GM21529 (cell line): ENCODE measurements at regions not wholly inside any gene's neighbourhood (a gene's known extent, or its start where the extent isn't known, plus 50 kb on each side); places are given as distances from the start of the nearest gene placed in this dataset.

ENCODE experiments used
- ATAC-seq: cut with Tn5 transposase; IDR thresholded peaks from one replicate; pipeline ENCODE4 v1.9.1; 2021; ENCODE audit not compliant: unreplicated experiment

GRCh38 chr2:217657252-217657651 is 345.5 kb downstream of the TNS1 start:
- no peak for ATAC-seq

GRCh38 chr2:217656316-217656715 is 346.5 kb downstream of the TNS1 start:
- no peak for ATAC-seq

DNA sequence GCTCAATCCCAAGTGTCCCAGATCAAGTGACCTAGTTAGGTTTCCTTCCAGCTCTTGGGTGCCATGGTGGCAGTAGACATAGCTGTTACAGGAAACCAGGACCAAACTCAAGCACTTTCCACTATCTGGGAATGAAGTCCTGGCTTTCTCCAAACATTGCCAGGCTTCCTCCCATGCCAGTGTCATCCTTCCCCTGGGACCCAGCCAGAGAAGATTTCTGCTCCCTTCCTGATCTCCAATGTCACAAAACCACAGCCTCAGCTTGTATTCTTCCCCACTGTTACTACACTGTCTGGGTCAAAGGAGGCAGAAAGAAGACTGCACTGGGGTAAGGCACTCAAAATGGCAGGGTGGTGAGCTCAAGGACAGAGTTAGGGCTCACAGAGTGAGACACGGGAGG is 347.1 kb downstream of the TNS1 start:
- ATAC-seq: no peak

GRCh38 chr2:217654168-217654567 is 348.6 kb downstream of the TNS1 start:
- no peak for ATAC-seq

- no peak for ATAC-seq
These were observed 349.8 kb downstream of the TNS1 start for GRCh38 chr2:217652761-217653639.

DNA sequence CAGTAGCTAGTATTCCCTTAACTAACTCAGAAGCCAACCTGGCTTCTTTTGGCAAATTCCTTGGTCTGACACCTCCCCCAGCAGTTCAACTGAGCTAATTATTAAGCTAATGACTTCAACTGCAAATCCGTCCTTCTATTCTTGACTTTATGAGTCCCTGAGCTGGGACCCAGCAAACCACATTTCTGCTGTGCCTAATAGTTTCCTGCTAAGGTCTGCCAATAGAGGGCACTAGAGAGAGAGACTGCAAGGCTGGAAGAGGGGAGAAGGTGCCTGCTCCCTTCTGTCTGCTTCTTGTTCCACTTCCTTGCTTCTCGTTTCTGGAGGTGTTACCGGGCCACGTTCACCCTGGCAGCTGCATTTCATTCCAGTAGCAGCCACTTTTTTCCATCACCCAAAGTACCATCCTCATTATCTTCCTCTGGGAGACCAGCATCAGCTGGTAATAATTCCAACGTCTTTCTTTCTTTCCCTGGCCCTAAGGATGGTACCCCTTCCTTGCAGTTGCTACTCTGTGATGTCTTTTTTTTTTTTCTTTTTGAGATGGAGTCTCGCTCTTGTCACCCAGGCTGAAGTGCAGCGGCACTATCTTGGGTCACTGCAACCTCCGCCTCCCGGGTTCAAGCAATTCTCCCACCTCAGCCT is 352.0 kb downstream of the TNS1 start:
- ATAC-seq: peak; percentile 65

GRCh38 chr2:217650229-217650628 is 352.6 kb downstream of the TNS1 start:
- ATAC-seq: no peak

DNA sequence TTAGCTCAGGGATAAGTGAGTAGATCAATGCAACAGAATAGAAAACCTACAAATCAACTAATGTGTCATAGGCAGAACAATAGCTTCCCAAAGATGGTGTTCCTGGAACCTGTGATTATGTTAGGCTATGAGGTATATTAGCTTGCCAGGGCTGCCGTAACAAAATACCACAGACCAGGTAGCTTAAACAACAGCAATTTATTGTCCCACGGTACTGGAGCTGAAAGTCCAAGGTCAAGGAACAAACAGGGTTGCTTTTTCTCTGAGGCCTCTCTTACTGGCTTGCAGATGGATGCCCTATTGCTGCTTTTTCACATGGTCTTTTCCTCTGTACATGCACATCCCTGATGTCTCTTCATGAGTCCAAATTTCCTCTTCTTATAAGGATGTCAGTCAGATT is 354.9 kb downstream of the TNS1 start:
- ATAC-seq: no peak

DNA sequence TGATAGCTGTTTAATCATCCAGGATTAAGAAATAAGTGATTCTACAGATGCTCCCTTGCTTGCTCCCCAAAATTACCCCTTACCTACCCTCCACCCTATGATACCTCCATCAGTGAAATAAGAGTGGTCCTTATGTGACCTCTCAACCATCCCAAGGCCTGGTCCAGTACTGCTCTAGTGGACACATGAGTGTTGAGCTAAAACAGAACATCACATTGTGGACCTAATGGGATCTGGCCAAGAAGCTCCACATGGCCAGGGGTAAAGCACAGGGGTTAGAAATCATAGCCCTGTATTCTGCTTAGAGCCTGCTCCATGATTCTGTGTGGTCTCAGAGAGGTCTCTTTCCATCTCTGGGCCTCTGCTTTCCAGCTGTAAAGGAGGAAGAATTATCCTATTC is 355.6 kb downstream of the TNS1 start:
- no peak for ATAC-seq

GRCh38 chr2:217645896-217646295 is 356.9 kb downstream of the TNS1 start:
- no peak for ATAC-seq

- ATAC-seq: no peak
These were observed 358.9 kb downstream of the TNS1 start for GRCh38 chr2:217643789-217644301.

GRCh38 chr2:217642944-217643343 is 359.9 kb downstream of the TNS1 start:
- ATAC-seq: no peak

- no peak for ATAC-seq
These were observed 360.8 kb downstream of the TNS1 start for GRCh38 chr2:217641960-217642359.

GRCh38 chr2:217639481-217639880 is 363.3 kb downstream of the TNS1 start:
- no peak for ATAC-seq

DNA sequence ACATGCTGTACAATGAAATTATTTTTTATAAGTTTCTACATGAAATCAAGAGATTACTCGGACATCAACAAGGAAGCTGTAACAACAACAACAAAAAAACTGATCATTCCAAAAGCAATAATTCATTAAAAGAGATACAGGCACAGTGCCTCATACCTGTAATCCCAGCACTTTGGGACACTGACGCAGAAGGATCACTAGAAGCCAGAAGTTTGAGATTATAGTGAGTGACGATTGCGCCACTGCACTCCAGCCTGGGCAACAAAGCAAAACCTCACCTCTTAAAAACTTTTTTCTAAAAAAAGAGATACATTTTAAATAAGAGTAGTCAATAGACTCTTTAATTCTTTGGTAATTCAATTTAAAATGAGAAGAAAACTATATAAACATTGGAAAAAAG is 364.3 kb downstream of the TNS1 start:
- ATAC-seq: no peak

- no peak for ATAC-seq
These were observed 364.8 kb downstream of the TNS1 start for GRCh38 chr2:217638031-217638430.

DNA sequence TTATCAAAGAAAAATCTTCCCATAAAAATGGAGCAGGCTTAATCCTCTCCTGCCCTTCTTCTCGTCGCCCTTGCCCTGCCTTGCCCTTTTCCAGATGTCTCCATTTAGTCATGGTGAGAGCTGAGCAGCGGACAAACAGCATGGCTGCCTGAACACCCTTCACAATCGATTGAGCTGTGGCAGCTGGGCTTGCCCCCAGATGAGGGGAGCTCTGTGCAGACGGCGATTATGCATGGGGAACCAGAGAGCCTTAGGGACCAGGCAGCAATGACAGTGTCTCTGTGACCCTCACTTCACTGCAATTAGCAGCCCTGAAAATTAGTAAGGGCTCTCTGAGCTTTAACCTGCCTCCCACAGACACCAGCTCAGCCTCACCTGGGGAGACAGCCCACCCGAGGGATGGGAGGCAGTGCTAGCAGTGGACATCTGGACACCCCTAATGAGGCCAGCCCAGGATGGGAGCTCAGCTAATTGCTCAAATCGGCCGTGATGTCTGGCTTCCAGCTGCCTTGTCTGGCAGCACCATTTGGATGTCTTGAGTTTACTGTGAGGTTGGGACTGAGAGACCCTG is 365.7 kb downstream of the TNS1 start:
- ATAC-seq: no peak

DNA sequence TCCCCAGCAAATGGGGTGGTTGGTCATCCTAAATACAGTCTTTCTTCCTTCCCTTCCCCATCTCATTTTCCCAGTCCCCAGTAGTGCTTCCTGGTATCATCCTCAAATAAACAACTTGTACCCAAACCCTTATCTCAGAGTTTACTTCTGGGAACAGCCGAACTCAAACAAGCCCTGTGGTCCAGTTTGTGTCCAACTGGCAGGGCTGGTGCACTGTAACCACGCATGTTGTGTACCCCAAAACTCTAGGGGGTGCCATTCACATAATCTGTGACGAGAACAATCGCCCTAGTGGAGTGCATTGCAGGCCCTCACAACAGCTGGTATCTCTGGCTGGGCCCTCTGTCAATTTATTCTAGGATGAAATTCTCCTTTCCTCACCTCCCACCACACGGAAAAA is 366.2 kb downstream of the TNS1 start:
- ATAC-seq: no peak

DNA sequence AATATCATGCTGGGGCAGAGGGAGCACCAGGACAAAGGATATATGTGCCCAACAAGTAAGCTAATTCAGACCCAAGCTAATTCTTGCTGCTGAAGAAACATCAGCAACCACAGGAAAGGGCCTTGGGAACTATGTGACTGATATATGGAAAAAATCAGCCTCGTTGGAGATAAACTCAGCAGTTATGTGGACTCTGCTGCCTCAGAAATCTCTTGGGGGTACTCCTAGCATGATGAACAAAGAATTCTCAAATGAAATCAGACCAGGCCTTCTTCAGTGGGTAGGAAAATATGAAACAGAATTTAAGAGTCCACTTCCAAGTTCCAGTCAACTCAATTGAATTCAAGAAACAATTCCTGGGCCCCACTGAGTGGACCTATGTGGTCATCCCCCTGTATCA is 367.9 kb downstream of the TNS1 start:
- no peak for ATAC-seq

- no peak for ATAC-seq
These were observed 370.8 kb downstream of the TNS1 start for GRCh38 chr2:217632043-217632442.

DNA sequence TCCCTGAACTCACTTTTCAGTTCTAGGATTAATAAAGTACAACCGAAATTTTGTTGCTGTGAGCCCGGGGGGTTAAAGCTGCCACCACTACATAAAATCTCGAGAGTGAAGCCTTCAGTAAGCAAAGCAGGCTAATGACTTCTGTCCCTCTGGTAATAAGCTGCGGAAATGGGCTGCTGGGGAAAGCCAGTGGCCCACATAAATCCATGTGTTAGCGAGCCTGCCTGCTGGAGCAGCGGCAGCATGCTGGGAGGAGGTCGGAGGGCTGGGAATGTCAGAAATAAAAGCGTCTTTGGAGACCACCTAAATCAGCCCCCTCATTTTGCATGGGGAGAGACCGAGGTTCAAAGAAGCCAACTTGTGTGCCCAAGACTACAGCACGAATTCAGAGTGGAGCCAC is 371.7 kb downstream of the TNS1 start:
- no peak for ATAC-seq

DNA sequence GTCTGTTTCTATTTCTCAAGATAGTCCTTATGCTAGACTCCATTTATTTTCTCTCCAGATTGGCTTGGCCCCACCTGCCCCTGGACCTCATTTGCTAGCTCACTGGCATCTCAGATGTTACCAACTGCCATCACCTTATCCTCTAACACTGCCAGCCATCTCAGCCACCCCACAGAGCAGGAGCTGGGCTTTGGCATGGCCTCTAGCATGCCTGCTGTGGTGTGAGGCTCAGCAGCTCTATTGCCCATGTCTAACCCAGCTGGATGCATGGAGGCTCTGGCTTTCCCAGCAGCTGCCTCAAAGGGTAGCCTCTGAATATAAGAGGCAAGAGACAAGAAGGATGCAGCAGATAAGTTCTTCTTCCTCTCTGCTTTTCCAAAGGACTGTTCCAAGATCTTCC is 373.4 kb downstream of the TNS1 start:
- ATAC-seq: no peak
